ENCODE measurements at regions not wholly inside any gene's neighbourhood (a gene's known extent, or its start where the extent isn't known, plus 50 kb on each side); places are given as distances from the start of the nearest gene placed in this dataset.

- no peak for TF ChIP-seq CTCF (IDR thresholded peaks at IDR 0.05)
- intact Hi-C loops (cut with DNase I) = no loop called here
- Histone ChIP-seq H3K27ac (no peak overlapping the region), H3K27me3 (no peaks in the 10 kb centered on the region), H3K4me1 (peaks cover 21% of the 10 kb centered on the region), H3K9me3 (no peaks in the 10 kb centered on the region), H3K4me3 (no peak overlapping the region), H3K36me3 (replicated peaks in 1 of 2; ENCODE audit: insufficient read depth in 1 of 2, low read depth in 2 of 2) (no peaks in the 10 kb centered on the region)
- ATAC-seq (no peak), DNase-seq (no peak)
- 76 to 78% methylated on average over 4 of the region's 4 CpGs for WGBS, 2 donors
Measured at GRCh38 chr4:38310446-38311043, 350.3 kb downstream of the PTTG2 start.

- Histone ChIP-seq H3K36me3 (replicated peaks in 1 of 2; ENCODE audit: insufficient read depth in 1 of 2, low read depth in 2 of 2) (no peaks in the 10 kb centered on the region), H3K4me1 (peaks cover 21% of the 10 kb centered on the region), H3K27ac (no peak overlapping the region), H3K27me3 (no peaks in the 10 kb centered on the region), H3K4me3 (no peak overlapping the region), H3K9me3 (no peaks in the 10 kb centered on the region)
- TF ChIP-seq CTCF (IDR thresholded peaks at IDR 0.05) = no peak
- TF ChIP-seq POLR2A (IDR thresholded peaks at IDR 0.05) = no peak
- WGBS, 2 donors = 94 to 96% methylated on average over 8 of the region's 8 CpGs
- no peak for ATAC-seq
- intact Hi-C loops (cut with DNase I) = no loop called here
- DNase-seq = no peak
Measured at GRCh38 chr4:38311495-38312126, 351.4 kb downstream of the PTTG2 start.

DNA sequence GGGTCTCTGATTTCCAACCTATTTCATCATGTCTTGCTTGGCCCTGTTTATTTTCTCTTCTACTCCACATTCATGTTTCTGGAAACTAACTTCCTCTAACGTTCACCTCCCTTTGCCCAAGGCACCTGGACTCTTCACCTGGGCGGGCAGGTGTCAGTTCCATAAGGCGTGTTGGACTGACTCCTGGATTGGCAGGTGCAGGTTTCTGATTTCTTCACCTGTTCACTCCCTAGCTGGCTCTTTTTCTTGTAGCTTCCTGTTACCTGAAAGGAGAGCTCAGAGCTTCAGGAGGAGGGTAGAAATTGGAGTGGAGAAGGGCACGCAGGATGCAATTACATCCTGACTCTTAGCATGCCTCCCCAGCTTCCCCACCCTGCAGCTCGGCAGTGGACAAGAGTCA lies 350.8 kb upstream of the KLF3 start:
- H3K27ac ChIP-seq = peak overlapping the region in 1 of 4 donors; percentile 65
- H3K27me3 ChIP-seq = no peaks in the 10 kb centered on the region
- intact Hi-C loops (cut with DNase I) = no loop called here
- H3K9me3 ChIP-seq = no peaks in the 10 kb centered on the region
- peaks cover 22% of the 10 kb centered on the region for H3K4me1 ChIP-seq
- WGBS, 2 donors = 39 to 59% methylated on average over 5 of the region's 5 CpGs
- DNase-seq (peak; percentile 52 to 80 (median 67)), ATAC-seq (peak; percentile 75)
- no peak overlapping the region for H3K4me3 ChIP-seq
- TF ChIP-seq POLR2A (IDR thresholded peaks at IDR 0.05) (no peak), CTCF (IDR thresholded peaks at IDR 0.05) (no peak)
- no peaks in the 10 kb centered on the region for H3K36me3 ChIP-seq (replicated peaks in 1 of 2; ENCODE audit: insufficient read depth in 1 of 2, low read depth in 2 of 2)

DNA sequence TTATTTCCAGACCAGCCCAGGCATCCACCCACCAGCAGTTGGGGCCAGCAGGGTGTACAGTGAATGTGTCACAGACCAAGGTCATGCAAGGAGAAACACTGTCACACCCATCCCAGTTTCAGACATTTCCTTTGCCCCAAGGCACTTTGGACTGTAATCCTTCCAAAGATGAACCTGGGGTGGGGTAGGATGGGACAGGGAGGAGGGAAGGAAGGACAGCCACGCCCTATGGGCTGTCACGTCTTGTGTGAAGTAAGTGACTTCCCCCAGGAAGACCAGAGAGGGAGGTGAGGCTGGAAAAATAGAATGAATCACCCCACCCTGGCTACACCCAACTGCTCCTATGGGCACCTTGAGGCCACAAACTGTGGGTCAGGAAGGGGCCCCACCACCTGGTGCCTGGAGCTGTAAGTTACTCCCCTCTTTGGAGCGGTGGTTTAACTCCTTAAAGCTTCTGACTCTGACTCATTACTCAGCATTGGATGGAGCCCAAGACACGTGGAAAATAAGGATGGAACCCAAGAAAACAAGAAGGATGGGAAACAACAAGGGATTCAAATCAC lies 349.9 kb upstream of the KLF3 start:
- Histone ChIP-seq H3K9me3 (no peaks in the 10 kb centered on the region), H3K4me1 (peaks cover 28% of the 10 kb centered on the region), H3K27me3 (no peaks in the 10 kb centered on the region), H3K27ac (peak overlapping the region in 1 of 4 donors; percentile 27), H3K36me3 (replicated peaks in 1 of 2; ENCODE audit: insufficient read depth in 1 of 2, low read depth in 2 of 2) (no peaks in the 10 kb centered on the region), H3K4me3 (no peak overlapping the region)
- no peak for DNase-seq
- WGBS, 2 donors = 71 to 82% methylated on average over 4 of the region's 4 CpGs
- intact Hi-C loops (cut with DNase I) = no loop called here
- TF ChIP-seq POLR2A (IDR thresholded peaks at IDR 0.05) (no peak), CTCF (IDR thresholded peaks at IDR 0.05) (no peak)
- no peak for ATAC-seq
